Left lung (tissue), 4 donors: ENCODE measurements at regions not wholly inside any gene's neighbourhood (a gene's known extent, or its start where the extent isn't known, plus 50 kb on each side); places are given as distances from the start of the nearest gene placed in this dataset.

Experiments used
- ATAC-seq: fragments of 200-7000 bp; cut with Tn5 transposase; one replicate; pipeline ENCODE4 v1.9.1; 2020; ENCODE audit warnings: moderate library complexity
- DNase-seq, 4 donors: peaks; one replicate each; pipeline ENCODE4 v3.0.0-alpha.2; 2013 to 2020
- H3K27ac ChIP-seq, 2 donors: fragments of 200-600 bp; sonication (generic) in 1 of 2; one replicate each; pipeline versions ENCODE4 v1.5.0 to v1.8.0; 2020 to 2021
- H3K27me3 ChIP-seq, 2 donors: fragments of 200-600 bp; sonication (generic) in 1 of 2; one replicate each; pipeline versions ENCODE4 v1.5.0 to v1.8.0; 2020 to 2021
- H3K36me3 ChIP-seq, 2 donors: fragments of 200-600 bp; sonication (generic) in 1 of 2; one replicate each; pipeline versions ENCODE4 v1.5.0 to v1.8.0; 2020 to 2021
- H3K4me1 ChIP-seq, 2 donors: fragments of 200-600 bp; one replicate each; pipeline ENCODE4 v1.8.0; 2021
- H3K4me3 ChIP-seq, 2 donors: fragments of 200-600 bp; sonication (generic) in 1 of 2; one replicate each; pipeline versions ENCODE4 v1.5.0 to v1.8.0; 2020 to 2021; ENCODE audit warnings: mild to moderate bottlenecking in 1 of 2
- H3K9me3 ChIP-seq, 2 donors: fragments of 200-600 bp; sonication (generic) in 1 of 2; one replicate each; pipeline versions ENCODE4 v1.5.0 to v1.8.0; 2020 to 2021
- intact Hi-C, 2 donors: fragments of 100-400 bp; cut with DNase I; formaldehyde crosslinking; loops; one replicate each; pipeline versions ENCODE4 v1.11.2 to v1.14.2; 2022
- TF ChIP-seq, protein P1 (sequence below), 2 donors: fragments of 200-600 bp; sonication (generic) in 1 of 2; IDR thresholded peaks; one replicate each; pipeline versions ENCODE4 v1.5.0 to v1.8.0; 2021; ENCODE audit warnings: antibody characterized with exemption in 2 of 2
- donor health status: DM: no; HTN: yes; CAD: no.
- donor health status: DM: no; HTN: no; CAD: no.

DNA sequence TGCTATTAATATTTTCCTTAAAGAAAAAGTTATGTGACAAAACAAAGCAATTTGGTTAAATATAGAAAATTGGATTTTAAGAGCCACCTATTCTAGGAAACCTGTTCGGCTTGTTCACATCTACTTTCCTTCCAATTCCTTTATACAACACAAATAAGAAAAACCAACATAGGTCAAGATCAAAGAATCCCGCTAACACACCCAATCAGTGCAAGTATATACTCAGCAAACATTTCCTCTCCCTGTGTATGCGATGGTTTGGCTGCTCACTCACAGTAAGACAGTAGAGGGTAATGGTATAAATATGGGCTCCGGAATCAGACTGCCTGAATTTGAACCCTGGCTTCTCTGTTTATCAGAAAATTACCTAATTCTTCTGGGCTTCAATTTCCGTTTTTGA lies 757.5 kb upstream of the ZNF608 start:
- Histone ChIP-seq H3K9me3 (no peaks in the 10 kb centered on the region), H3K27me3 (no peaks in the 10 kb centered on the region), H3K4me3 (no peak overlapping the region), H3K27ac (no peak overlapping the region), H3K36me3 (no peaks in the 10 kb centered on the region), H3K4me1 (no peaks in the 10 kb centered on the region)
- DNase-seq (peak in 1 of 4 donors; percentile 42), ATAC-seq (peak; percentile 86)
- TF ChIP-seq, protein P1, sequence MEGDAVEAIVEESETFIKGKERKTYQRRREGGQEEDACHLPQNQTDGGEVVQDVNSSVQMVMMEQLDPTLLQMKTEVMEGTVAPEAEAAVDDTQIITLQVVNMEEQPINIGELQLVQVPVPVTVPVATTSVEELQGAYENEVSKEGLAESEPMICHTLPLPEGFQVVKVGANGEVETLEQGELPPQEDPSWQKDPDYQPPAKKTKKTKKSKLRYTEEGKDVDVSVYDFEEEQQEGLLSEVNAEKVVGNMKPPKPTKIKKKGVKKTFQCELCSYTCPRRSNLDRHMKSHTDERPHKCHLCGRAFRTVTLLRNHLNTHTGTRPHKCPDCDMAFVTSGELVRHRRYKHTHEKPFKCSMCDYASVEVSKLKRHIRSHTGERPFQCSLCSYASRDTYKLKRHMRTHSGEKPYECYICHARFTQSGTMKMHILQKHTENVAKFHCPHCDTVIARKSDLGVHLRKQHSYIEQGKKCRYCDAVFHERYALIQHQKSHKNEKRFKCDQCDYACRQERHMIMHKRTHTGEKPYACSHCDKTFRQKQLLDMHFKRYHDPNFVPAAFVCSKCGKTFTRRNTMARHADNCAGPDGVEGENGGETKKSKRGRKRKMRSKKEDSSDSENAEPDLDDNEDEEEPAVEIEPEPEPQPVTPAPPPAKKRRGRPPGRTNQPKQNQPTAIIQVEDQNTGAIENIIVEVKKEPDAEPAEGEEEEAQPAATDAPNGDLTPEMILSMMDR (IDR thresholded peaks at IDR 0.05): no peak
- intact Hi-C loops: no loop called here

DNA sequence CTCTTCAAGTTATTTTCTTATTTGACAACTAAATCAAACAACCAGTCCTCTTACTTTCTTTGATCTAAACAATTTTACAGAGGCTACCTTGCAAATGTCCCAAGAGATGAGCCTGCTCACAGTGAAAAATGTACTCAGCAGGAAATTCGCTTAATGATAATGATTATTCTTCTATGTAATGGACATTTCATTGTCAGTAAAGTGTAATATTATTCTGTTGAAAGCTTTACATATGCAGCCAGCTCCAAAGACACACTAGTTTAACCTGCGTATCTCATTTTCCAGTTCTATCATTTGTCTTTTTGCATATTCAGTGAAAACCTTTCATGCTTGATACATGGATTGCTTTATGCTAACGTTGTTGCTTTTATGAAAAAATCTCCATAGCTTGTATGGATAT lies 758.7 kb upstream of the ZNF608 start:
- Histone ChIP-seq H3K4me1 (no peaks in the 10 kb centered on the region), H3K4me3 (no peak overlapping the region), H3K27ac (no peak overlapping the region), H3K36me3 (no peaks in the 10 kb centered on the region), H3K9me3 (no peaks in the 10 kb centered on the region), H3K27me3 (no peaks in the 10 kb centered on the region)
- TF ChIP-seq, protein P1 (IDR thresholded peaks at IDR 0.05): no peak
- no peak for DNase-seq
- no peak for ATAC-seq
- intact Hi-C loops: no loop called here

DNA sequence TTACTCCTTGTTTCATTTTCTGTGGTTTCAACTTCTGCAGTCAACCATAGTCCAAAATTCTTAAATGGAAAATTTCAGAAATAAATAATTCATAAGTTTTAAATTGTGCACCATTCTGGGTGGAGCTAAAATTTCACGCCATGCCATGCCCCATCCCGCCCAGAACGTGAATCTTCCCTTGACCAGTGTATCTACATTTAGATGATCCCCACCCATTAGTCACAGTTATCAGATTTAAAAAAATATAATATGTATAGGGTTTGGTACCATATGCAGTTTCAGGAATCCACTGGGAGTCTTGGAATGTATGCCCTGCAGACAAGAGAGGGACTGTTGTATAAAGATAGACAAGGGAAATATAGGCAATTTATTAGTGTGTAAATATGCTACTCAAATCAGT lies 759.7 kb upstream of the ZNF608 start:
- ATAC-seq (no peak), DNase-seq (no peak)
- Histone ChIP-seq H3K27ac (no peak overlapping the region), H3K9me3 (no peaks in the 10 kb centered on the region), H3K27me3 (no peaks in the 10 kb centered on the region), H3K36me3 (no peaks in the 10 kb centered on the region), H3K4me1 (no peaks in the 10 kb centered on the region), H3K4me3 (no peak overlapping the region)
- TF ChIP-seq, protein P1 (IDR thresholded peaks at IDR 0.05): no peak
- intact Hi-C loops: no loop called here

DNA sequence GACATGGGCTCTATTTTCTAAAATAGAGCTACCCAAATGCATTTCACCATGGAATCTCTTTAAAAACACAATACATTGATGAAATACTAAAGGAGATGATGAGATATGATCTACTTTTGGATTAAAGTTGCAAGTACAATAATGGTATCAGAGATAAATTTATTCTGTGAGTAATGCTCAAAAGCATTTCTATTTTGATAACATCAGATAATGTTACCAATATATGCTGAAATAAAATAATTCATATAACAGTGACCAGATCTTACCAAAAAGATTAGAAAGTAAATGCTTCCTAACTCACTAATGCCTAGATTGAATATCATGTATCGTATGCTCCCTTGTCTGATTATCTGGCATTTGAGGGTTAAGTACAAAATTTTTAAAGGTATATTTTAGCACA lies 761.8 kb upstream of the ZNF608 start:
- Histone ChIP-seq H3K36me3 (no peaks in the 10 kb centered on the region), H3K9me3 (no peaks in the 10 kb centered on the region), H3K27me3 (no peaks in the 10 kb centered on the region), H3K4me3 (no peak overlapping the region), H3K27ac (no peak overlapping the region), H3K4me1 (no peaks in the 10 kb centered on the region)
- intact Hi-C loops: no loop called here
- TF ChIP-seq, protein P1 (IDR thresholded peaks at IDR 0.05): no peak
- DNase-seq (no peak), ATAC-seq (no peak)

DNA sequence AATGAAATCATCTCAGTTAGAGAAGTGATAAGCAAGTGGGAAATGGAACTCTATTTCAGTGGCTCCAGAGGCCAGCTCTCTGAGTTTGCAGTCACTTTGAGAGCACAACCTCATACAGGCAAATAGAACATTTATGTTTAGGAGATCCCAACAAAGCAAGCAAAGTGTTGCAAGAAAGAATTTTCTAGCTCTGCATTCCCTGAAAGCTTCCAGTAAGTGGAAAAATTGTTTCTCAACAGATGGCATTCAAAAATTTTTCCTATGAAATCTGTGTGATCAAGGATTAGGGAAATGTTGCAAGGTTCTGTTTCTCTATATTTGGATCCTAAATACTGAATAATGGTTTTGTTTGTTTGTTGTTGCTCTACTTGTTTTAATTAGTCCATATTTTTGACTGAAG lies 764.2 kb upstream of the ZNF608 start:
- H3K27me3 ChIP-seq: no peaks in the 10 kb centered on the region
- H3K4me1 ChIP-seq: no peaks in the 10 kb centered on the region
- H3K4me3 ChIP-seq: no peak overlapping the region
- ATAC-seq (no peak), DNase-seq (no peak)
- no peaks in the 10 kb centered on the region for H3K9me3 ChIP-seq
- TF ChIP-seq, protein P1 (IDR thresholded peaks at IDR 0.05): no peak
- intact Hi-C loops: no loop called here
- no peak overlapping the region for H3K27ac ChIP-seq
- no peaks in the 10 kb centered on the region for H3K36me3 ChIP-seq
